ENCODE measurements at regions not wholly inside any gene's neighbourhood (a gene's known extent, or its start where the extent isn't known, plus 50 kb on each side); places are given as distances from the start of the nearest gene placed in this dataset.

DNA sequence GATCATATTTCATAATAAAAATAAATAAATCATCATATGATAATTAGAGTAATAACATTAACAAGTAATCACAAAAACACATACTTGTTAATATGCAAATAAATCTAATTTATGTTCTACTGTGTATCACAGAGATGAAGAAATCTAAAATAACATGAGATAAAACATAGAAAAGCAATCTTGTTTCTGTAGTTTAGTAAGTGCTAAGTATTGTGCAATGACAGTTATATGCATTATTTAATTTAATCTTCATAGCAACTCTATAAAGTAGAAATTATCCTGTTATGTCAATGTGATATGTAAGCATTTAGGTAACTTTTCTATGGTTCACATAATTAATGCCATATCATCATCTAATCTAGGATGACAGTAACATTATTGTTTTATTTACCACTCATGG is 108.2 kb upstream of the KCNMB2 start:
- Mint-ChIP-seq H3K4me3 (no peak overlapping the region), H3K27ac (no peak overlapping the region), H3K9me3 (ENCODE audit: insufficient read depth) (no peaks in the 10 kb centered on the region), H3K27me3 (peaks cover 20% of the 10 kb centered on the region), H3K4me1 (no peaks in the 10 kb centered on the region)
- no peak for TF ChIP-seq EZH2 (IDR thresholded peaks at IDR 0.05; ENCODE audit: borderline replicate concordance, insufficient read depth, low read depth, low read length, poor library complexity, severe bottlenecking)
- TF ChIP-seq, protein P1, sequence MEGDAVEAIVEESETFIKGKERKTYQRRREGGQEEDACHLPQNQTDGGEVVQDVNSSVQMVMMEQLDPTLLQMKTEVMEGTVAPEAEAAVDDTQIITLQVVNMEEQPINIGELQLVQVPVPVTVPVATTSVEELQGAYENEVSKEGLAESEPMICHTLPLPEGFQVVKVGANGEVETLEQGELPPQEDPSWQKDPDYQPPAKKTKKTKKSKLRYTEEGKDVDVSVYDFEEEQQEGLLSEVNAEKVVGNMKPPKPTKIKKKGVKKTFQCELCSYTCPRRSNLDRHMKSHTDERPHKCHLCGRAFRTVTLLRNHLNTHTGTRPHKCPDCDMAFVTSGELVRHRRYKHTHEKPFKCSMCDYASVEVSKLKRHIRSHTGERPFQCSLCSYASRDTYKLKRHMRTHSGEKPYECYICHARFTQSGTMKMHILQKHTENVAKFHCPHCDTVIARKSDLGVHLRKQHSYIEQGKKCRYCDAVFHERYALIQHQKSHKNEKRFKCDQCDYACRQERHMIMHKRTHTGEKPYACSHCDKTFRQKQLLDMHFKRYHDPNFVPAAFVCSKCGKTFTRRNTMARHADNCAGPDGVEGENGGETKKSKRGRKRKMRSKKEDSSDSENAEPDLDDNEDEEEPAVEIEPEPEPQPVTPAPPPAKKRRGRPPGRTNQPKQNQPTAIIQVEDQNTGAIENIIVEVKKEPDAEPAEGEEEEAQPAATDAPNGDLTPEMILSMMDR (IDR thresholded peaks at IDR 0.05) = no peak
- Histone ChIP-seq H3K9me3 (ENCODE audit: control extremely low read depth in 1 of 3, control insufficient read depth in 2 of 3, insufficient read depth in 1 of 3, low read length in 2 of 3) (peaks cover 0 to 1% (median 0%) of the 10 kb centered on the region in 3 donors), H3K4me3 (ENCODE audit: control extremely low read depth in 1 of 5, extremely low read depth in 1 of 5, insufficient read depth in 1 of 5, low read depth in 2 of 5, low read length in 4 of 5) (no peak overlapping the region), H3K27ac (ENCODE audit: low read length in 2 of 2) (no peak overlapping the region), H3K9ac (ENCODE audit: low read length) (no peak overlapping the region), H3K4me2 (replicated peaks; ENCODE audit: low read depth, low read length, poor library complexity, severe bottlenecking) (no peak overlapping the region), H4K20me1 (ENCODE audit: control insufficient read depth, insufficient read depth, low read length, poor library complexity, severe bottlenecking) (no peaks in the 10 kb centered on the region), H3K4me1 (ENCODE audit: control insufficient read depth in 2 of 2, insufficient read depth in 2 of 2, low read length in 2 of 2) (no peaks in the 10 kb centered on the region), H3K27me3 (replicated peaks in 1 of 4; ENCODE audit: control extremely low read depth in 1 of 4, control insufficient read depth in 3 of 4, insufficient read depth in 4 of 4, low read length in 3 of 4) (peaks cover 0 to 3% (median 0%) of the 10 kb centered on the region in 4 experiments), H2AFZ (ENCODE audit: insufficient read depth, low read depth, low read length, poor library complexity, severe bottlenecking) (no peak overlapping the region), H3K79me2 (ENCODE audit: control insufficient read depth, insufficient read depth, low read length) (no peaks in the 10 kb centered on the region), H3K36me3 (replicated peaks in 1 of 2; ENCODE audit: control extremely low read depth in 1 of 2, control insufficient read depth in 1 of 2, extremely low read depth in 1 of 2, insufficient read depth in 2 of 2, low read length in 1 of 2) (no peaks in the 10 kb centered on the region)
- ATAC-seq (ENCODE audit: low read depth) = no peak
- DNase-seq = no peak
- CTCF ChIA-PET = no interaction called here
- POLR2A ChIA-PET = no interaction called here
- intact Hi-C loops (cut with micrococcal nuclease) = no loop called here

DNA sequence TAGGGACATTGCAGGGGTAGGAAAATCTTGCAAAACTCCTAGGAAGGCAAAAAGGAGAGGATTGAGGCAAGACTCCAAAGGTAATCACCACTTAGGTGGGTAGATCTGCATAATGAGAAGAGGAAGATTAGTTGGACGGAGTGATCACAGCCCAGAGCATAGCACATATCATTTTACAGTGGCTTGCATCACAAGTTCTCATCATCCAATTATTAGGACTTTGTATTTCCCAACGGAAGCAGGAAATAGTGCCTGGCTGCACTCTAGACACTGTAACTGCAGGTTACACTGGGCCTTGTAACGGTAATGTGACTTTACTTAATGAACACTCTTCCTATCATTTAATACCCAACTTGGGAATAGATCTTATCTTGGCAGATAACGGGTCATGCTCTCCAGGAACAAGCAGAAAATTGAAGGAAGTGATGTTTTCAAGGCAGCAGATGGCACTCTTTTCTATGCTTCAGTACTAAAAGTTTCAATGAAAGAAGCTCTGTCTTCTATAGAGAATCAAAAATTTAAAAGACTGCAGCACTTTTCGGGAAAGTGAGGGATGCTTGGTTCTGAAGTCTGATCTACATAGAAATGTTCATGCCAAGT is 101.9 kb upstream of the KCNMB2 start:
- CTCF ChIA-PET = interaction anchor here (2.9 kb wide), 1 partner anchor 533 kb away, joined by 13 read pairs; no protein-coding TSS in a partner anchor
- no peak overlapping the region for H3K27ac ChIP-seq (ENCODE audit: low read length in 2 of 2)

More for the DNA sequence above, 101.9 kb upstream of the KCNMB2 start:
- Mint-ChIP-seq H3K4me1 (peaks cover 2% of the 10 kb centered on the region), H3K27me3 (peaks cover 9% of the 10 kb centered on the region), H3K27ac (no peak overlapping the region), H3K9me3 (ENCODE audit: insufficient read depth) (no peaks in the 10 kb centered on the region), H3K4me3 (no peak overlapping the region)
- no peaks in the 10 kb centered on the region for H4K20me1 ChIP-seq (ENCODE audit: control insufficient read depth, insufficient read depth, low read length, poor library complexity, severe bottlenecking)
- DNase-seq = no peak
- H3K9ac ChIP-seq (ENCODE audit: low read length) = no peak overlapping the region
- no peak overlapping the region for H2AFZ ChIP-seq (ENCODE audit: insufficient read depth, low read depth, low read length, poor library complexity, severe bottlenecking)
- POLR2A ChIA-PET = no interaction called here
- no peak for TF ChIP-seq EZH2 (IDR thresholded peaks at IDR 0.05; ENCODE audit: borderline replicate concordance, insufficient read depth, low read depth, low read length, poor library complexity, severe bottlenecking)
- TF ChIP-seq, protein P1 (IDR thresholded peaks at IDR 0.05) = no peak
- no peaks in the 10 kb centered on the region for H3K36me3 ChIP-seq (replicated peaks in 1 of 2; ENCODE audit: control extremely low read depth in 1 of 2, control insufficient read depth in 1 of 2, extremely low read depth in 1 of 2, insufficient read depth in 2 of 2, low read length in 1 of 2)
- ATAC-seq (ENCODE audit: low read depth) = no peak
- 90% methylated on average over 1 of the region's 5 CpGs for WGBS (ENCODE audit: insufficient coverage)
- H3K79me2 ChIP-seq (ENCODE audit: control insufficient read depth, insufficient read depth, low read length) = no peaks in the 10 kb centered on the region
- intact Hi-C loops (cut with micrococcal nuclease) = no loop called here
- H3K27me3 ChIP-seq (replicated peaks in 1 of 4; ENCODE audit: control extremely low read depth in 1 of 4, control insufficient read depth in 3 of 4, insufficient read depth in 4 of 4, low read length in 3 of 4) = no peaks in the 10 kb centered on the region
- H3K4me2 ChIP-seq (replicated peaks; ENCODE audit: low read depth, low read length, poor library complexity, severe bottlenecking) = no peak overlapping the region
- H3K9me3 ChIP-seq (ENCODE audit: control extremely low read depth in 1 of 3, control insufficient read depth in 2 of 3, insufficient read depth in 1 of 3, low read length in 2 of 3) = no peaks in the 10 kb centered on the region
- no peak overlapping the region for H3K4me3 ChIP-seq (ENCODE audit: control extremely low read depth in 1 of 5, extremely low read depth in 1 of 5, insufficient read depth in 1 of 5, low read depth in 2 of 5, low read length in 4 of 5)
- no peaks in the 10 kb centered on the region for H3K4me1 ChIP-seq (ENCODE audit: control insufficient read depth in 2 of 2, insufficient read depth in 2 of 2, low read length in 2 of 2)
